Fibroblast of pulmonary artery (primary cell): ENCODE measurements at regions not wholly inside any gene's neighbourhood (a gene's known extent, or its start where the extent isn't known, plus 50 kb on each side); places are given as distances from the start of the nearest gene placed in this dataset.
A peak's percentile ranks its signal among the peaks of the same experiment; 100 is the strongest.
"Not testable (repeated sequence)": the region's sequence is repeated elsewhere in the genome, so short reads cannot be mapped to it uniquely, and the experiment has no call there.

Source experiments
- DNase-seq: peaks from one replicate; pipeline ENCODE4 v3.0.0-alpha.2; 2010; ENCODE audit warnings: low read depth
- H3K4me3 ChIP-seq: replicated peaks from 2 replicates; pipeline ENCODE4 v1.5.1; 2011; ENCODE audit warnings: low read depth, mild to moderate bottlenecking, control low read depth, low read length, moderate library complexity
- CTCF ChIP-seq: IDR thresholded peaks from 2 replicates; pipeline ENCODE4 v1.5.1; 2011; ENCODE audit warnings: mild to moderate bottlenecking, control low read depth, low read length, inconsistent platforms; ENCODE audit errors: missing control alignments

- H3K4me3 ChIP-seq, result no peak overlapping the region
- no peak for TF ChIP-seq CTCF
- DNase-seq, result no peak
Measured at GRCh38 chr21:41568606-41569385, 60.8 kb upstream of the TMPRSS2 start.

- TF ChIP-seq CTCF, result no peak
- no peak overlapping the region for H3K4me3 ChIP-seq
- no peak for DNase-seq
Measured at GRCh38 chr21:41567901-41568510, 60.0 kb upstream of the TMPRSS2 start.

- not testable (repeated sequence) for DNase-seq, H3K4me3 ChIP-seq
Measured at GRCh38 chr21:41567237-41567636, 59.3 kb upstream of the TMPRSS2 start.

- H3K4me3 ChIP-seq, result no peak overlapping the region
- no peak for TF ChIP-seq CTCF
- no peak for DNase-seq
Measured at GRCh38 chr21:41566500-41567014, 58.6 kb upstream of the TMPRSS2 start.

GRCh38 chr21:41565550-41565949, 57.6 kb upstream of the TMPRSS2 start:
- no peak for TF ChIP-seq CTCF
- DNase-seq, result no peak
- H3K4me3 ChIP-seq, result no peak overlapping the region

- no peak for TF ChIP-seq CTCF
- DNase-seq, result peak; percentile 76
- H3K4me3 ChIP-seq, result no peak overlapping the region
Measured at GRCh38 chr21:41564871-41565274, 56.9 kb upstream of the TMPRSS2 start.

- no peak overlapping the region for H3K4me3 ChIP-seq
- TF ChIP-seq CTCF, result no peak
- DNase-seq, result no peak
Measured at GRCh38 chr21:41562101-41563000, 54.4 kb upstream of the TMPRSS2 start.
